ENCODE measurements at regions not wholly inside any gene's neighbourhood (a gene's known extent, or its start where the extent isn't known, plus 50 kb on each side); places are given as distances from the start of the nearest gene placed in this dataset.

DNA sequence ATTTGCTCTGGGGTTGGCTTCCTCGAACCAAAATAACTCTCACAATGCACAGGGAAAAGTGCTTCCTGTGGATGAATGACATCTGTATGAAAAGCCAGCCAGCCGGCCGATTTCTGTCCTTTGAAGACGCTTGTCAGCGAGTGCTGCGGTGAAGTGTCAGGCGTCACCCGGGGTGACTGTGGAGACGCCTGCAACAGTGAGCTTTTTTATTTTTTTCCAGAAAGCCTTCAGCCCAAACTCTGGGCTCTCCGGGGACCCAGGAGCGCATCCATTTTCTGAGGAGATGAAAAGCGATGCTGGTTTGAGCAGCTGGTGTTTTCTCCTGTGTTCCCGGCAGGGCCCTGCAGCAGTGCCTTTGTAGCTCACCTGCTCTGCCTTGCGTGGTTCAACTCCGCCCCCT lies 147.9 kb upstream of the MYL2 start:
- intact Hi-C loops (cut with micrococcal nuclease; ENCODE audit: unreplicated experiment): no loop called here
- Histone ChIP-seq H3K9me3 (replicated peaks; ENCODE audit: control insufficient read depth, insufficient read depth, low read length) (no peaks in the 10 kb centered on the region; the same call in 2 of the 3 replicates), H3K79me2 (ENCODE audit: control insufficient read depth, insufficient read depth, low read length) (no peaks in the 10 kb centered on the region), H2AFZ (ENCODE audit: control insufficient read depth, low read depth, low read length) (no peak overlapping the region), H3K9ac (ENCODE audit: control insufficient read depth, insufficient read depth, low read length) (no peak overlapping the region), H4K20me1 (ENCODE audit: control insufficient read depth, insufficient read depth) (no peaks in the 10 kb centered on the region), H3K27me3 (replicated peaks in 1 of 2; ENCODE audit: control insufficient read depth in 2 of 2, insufficient read depth in 2 of 2, low read length in 1 of 2) (no peaks in the 10 kb centered on the region; a peak in 1 of 4 replicates), H3K4me1 (ENCODE audit: control insufficient read depth, insufficient read depth, low read length) (no peaks in the 10 kb centered on the region), H3K36me3 (ENCODE audit: control insufficient read depth in 2 of 2, insufficient read depth in 2 of 2, low read length in 1 of 2) (no peaks in the 10 kb centered on the region), H3K4me2 (ENCODE audit: control insufficient read depth, insufficient read depth) (no peak overlapping the region), H3K4me3 (no peak overlapping the region), H3K27ac (ENCODE audit: control insufficient read depth, insufficient read depth) (no peak overlapping the region)
- in situ Hi-C loops (cut with MboI): no loop called here
- RAD21 ChIA-PET (ENCODE audit: unreplicated experiment): no interaction called here
- SMC1A ChIA-PET (ENCODE audit: uncharacterized antibody, unreplicated experiment): no interaction called here
- no TSS peak for BruUV-seq (replicated peaks)
- POLR2A ChIA-PET: no interaction called here
- no peak for FAIRE-seq
- TF ChIP-seq YBX1 (IDR thresholded peaks at IDR 0.05) (no peak), RB1 (IDR thresholded peaks at IDR 0.05; ENCODE audit: borderline replicate concordance) (no peak), RAD21 (IDR thresholded peaks at IDR 0.05; ENCODE audit: insufficient read depth, low read depth, low read length) (no peak), HDAC6 (IDR thresholded peaks at IDR 0.05; ENCODE audit: unreplicated experiment) (no peak), ASH2L (IDR thresholded peaks at IDR 0.05; ENCODE audit: borderline replicate concordance, low read depth) (no peak), NR2C2 (IDR thresholded peaks at IDR 0.05; ENCODE audit: borderline replicate concordance, control insufficient read depth, insufficient read length, low read depth) (no peak), RFX5 (IDR thresholded peaks at IDR 0.05; ENCODE audit: low read depth, low read length) (no peak), CREB1 (IDR thresholded peaks at IDR 0.05; ENCODE audit: low read depth) (no peak), FOXM1 (IDR thresholded peaks at IDR 0.05; ENCODE audit: low read depth, low read length) (no peak), STAT3 (IDR thresholded peaks at IDR 0.05; ENCODE audit: low read depth, low read length) (no peak), MYB (IDR thresholded peaks at IDR 0.05; ENCODE audit: borderline replicate concordance, low read depth, low read length) (no peak), HDAC2 (IDR thresholded peaks at IDR 0.05) (no peak), JUNB (IDR thresholded peaks at IDR 0.05) (no peak), SP1 (IDR thresholded peaks at IDR 0.05; ENCODE audit: low read depth, low read length) (no peak), POLR2AphosphoS2 (IDR thresholded peaks at IDR 0.05; ENCODE audit: low read depth, low read length) (no peak), SRF (IDR thresholded peaks at IDR 0.05; ENCODE audit: low read depth in 2 of 2, low read length in 2 of 2) (no peak), SMAD1 (IDR thresholded peaks at IDR 0.05; ENCODE audit: low read depth, partially characterized antibody) (no peak), PAX8 (IDR thresholded peaks at IDR 0.05) (no peak)
- TF ChIP-seq, protein P1, sequence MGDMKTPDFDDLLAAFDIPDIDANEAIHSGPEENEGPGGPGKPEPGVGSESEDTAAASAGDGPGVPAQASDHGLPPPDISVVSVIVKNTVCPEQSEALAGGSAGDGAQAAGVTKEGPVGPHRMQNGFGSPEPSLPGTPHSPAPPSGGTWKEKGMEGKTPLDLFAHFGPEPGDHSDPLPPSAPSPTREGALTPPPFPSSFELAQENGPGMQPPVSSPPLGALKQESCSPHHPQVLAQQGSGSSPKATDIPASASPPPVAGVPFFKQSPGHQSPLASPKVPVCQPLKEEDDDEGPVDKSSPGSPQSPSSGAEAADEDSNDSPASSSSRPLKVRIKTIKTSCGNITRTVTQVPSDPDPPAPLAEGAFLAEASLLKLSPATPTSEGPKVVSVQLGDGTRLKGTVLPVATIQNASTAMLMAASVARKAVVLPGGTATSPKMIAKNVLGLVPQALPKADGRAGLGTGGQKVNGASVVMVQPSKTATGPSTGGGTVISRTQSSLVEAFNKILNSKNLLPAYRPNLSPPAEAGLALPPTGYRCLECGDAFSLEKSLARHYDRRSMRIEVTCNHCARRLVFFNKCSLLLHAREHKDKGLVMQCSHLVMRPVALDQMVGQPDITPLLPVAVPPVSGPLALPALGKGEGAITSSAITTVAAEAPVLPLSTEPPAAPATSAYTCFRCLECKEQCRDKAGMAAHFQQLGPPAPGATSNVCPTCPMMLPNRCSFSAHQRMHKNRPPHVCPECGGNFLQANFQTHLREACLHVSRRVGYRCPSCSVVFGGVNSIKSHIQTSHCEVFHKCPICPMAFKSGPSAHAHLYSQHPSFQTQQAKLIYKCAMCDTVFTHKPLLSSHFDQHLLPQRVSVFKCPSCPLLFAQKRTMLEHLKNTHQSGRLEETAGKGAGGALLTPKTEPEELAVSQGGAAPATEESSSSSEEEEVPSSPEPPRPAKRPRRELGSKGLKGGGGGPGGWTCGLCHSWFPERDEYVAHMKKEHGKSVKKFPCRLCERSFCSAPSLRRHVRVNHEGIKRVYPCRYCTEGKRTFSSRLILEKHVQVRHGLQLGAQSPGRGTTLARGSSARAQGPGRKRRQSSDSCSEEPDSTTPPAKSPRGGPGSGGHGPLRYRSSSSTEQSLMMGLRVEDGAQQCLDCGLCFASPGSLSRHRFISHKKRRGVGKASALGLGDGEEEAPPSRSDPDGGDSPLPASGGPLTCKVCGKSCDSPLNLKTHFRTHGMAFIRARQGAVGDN (IDR thresholded peaks at IDR 0.05): no peak
- TF ChIP-seq, protein P2, sequence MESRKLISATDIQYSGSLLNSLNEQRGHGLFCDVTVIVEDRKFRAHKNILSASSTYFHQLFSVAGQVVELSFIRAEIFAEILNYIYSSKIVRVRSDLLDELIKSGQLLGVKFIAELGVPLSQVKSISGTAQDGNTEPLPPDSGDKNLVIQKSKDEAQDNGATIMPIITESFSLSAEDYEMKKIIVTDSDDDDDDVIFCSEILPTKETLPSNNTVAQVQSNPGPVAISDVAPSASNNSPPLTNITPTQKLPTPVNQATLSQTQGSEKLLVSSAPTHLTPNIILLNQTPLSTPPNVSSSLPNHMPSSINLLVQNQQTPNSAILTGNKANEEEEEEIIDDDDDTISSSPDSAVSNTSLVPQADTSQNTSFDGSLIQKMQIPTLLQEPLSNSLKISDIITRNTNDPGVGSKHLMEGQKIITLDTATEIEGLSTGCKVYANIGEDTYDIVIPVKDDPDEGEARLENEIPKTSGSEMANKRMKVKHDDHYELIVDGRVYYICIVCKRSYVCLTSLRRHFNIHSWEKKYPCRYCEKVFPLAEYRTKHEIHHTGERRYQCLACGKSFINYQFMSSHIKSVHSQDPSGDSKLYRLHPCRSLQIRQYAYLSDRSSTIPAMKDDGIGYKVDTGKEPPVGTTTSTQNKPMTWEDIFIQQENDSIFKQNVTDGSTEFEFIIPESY (IDR thresholded peaks at IDR 0.05): no peak
- CTCF ChIA-PET: no interaction called here
- no peak for DNase-seq (ENCODE audit: low read depth, low spot score)
- no peak for ATAC-seq
- 78% methylated on average over 15 of the region's 15 CpGs for WGBS (ENCODE audit: insufficient coverage, insufficient replicate concordance, low lambda C conversion rate, missing lambda C conversion rate)
